ENCODE measurements at regions not wholly inside any gene's neighbourhood (a gene's known extent, or its start where the extent isn't known, plus 50 kb on each side); places are given as distances from the start of the nearest gene placed in this dataset.

DNA sequence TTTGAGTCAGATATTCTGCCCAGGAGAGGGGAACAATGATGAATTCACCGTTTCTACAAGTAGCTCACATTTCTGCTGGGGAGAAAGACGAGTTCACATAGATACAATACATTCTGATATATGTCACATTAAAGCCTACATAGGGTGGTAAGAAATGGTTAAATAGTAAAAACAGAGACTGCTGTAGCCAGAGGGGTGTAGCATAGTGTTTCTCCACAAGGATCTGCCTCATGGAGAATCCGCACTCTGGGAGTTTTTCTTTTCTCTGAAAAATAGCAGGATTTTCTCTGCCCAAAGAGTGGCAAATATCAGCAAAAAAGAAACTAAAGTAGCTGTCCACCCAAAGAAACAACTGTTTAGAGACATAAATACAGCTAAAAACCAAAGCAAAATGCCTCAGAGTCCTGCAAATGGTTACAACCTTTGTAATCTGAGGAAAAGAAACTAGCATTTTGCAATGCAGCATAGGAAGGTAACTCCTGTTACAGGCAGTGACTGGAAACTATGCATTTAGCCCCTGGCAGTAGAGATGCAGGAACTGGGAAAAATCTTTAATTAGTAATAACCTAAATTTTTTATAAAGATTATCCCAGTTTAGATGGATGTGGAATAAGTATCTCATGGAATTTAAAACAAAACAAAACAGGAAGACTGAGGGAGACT lies 1126.7 kb upstream of the ADGRL2 start:
- TF ChIP-seq CTCF (IDR thresholded peaks at IDR 0.05) (no peak), POLR2A (IDR thresholded peaks at IDR 0.05; ENCODE audit: low read depth) (no peak)
